Panc1 (cell line): ENCODE measurements at regions not wholly inside any gene's neighbourhood (a gene's known extent, or its start where the extent isn't known, plus 50 kb on each side); places are given as distances from the start of the nearest gene placed in this dataset.

Experiments used
- ATAC-seq: fragments of 200-7000 bp; cut with Tn5 transposase; 2 replicates; pipeline ENCODE4 v1.9.1; 2020; ENCODE audit warnings: mild to moderate bottlenecking, moderate library complexity
- BruUV-seq: library from RNA; stranded (reverse); fragments of 400-500 nt; replicated peaks from 2 replicates; lab custom pipeline; 2021; lab: Mats Ljungman, UMichigan
- CTCF ChIA-PET: fragments of 300-600 bp; sonication (Branson Sonifier 250); formaldehyde crosslinking; loops from one replicate; lab custom pipeline; 2022; ENCODE audit warnings: antibody characterized with exemption; lab: Charles Lee
- POLR2A ChIA-PET: fragments of 300-600 bp; sonication (Branson Sonifier 250); formaldehyde crosslinking; loops from one replicate; lab custom pipeline; 2022; ENCODE audit warnings: antibody characterized with exemption; lab: Charles Lee
- DNase-seq: peaks from one replicate; pipeline ENCODE4 v3.0.0-alpha.2; 2010; ENCODE audit warnings: low read depth, low spot score
- H3K27ac ChIP-seq: 2 replicates; pipeline ENCODE4 v1.5.1; 2011; ENCODE audit warnings: mild to moderate bottlenecking, low read length, inconsistent platforms
- H3K27me3 ChIP-seq: fragments of 200-500 bp; sonication (Bioruptor generic); 2 replicates; pipeline ENCODE4 v1.6.0; 2014; ENCODE audit warnings: low read length, inconsistent platforms; ENCODE audit not compliant: control insufficient read depth, insufficient read depth
- H3K36me3 ChIP-seq: fragments of 200-500 bp; sonication (Bioruptor generic); 2 replicates; pipeline ENCODE4 v1.5.1; 2014; ENCODE audit warnings: inconsistent platforms, mild to moderate bottlenecking, low read length, moderate library complexity; ENCODE audit not compliant: control insufficient read depth, insufficient read depth
- H3K4me1 ChIP-seq: 2 replicates; pipeline ENCODE4 v1.5.1; 2011; ENCODE audit warnings: inconsistent platforms, mild to moderate bottlenecking, low read length, moderate library complexity; ENCODE audit not compliant: control insufficient read depth, insufficient read depth
- H3K4me3 ChIP-seq, 2 experiments: 2 replicates each; pipeline ENCODE4 v1.5.1; 2011 to 2012; ENCODE audit warnings: low read depth in 2 of 2, low read length in 2 of 2, mild to moderate bottlenecking in 2 of 2, inconsistent platforms in 1 of 2, moderate library complexity in 1 of 2
- H3K9me3 ChIP-seq: fragments of 200-500 bp; sonication (Bioruptor generic); 2 replicates; pipeline ENCODE4 v1.5.1; 2014; ENCODE audit warnings: low read depth, mild to moderate bottlenecking, inconsistent platforms, low read length, moderate library complexity; ENCODE audit not compliant: control insufficient read depth, insufficient read depth
- CTCF ChIP-seq: fragments of 450-650 bp; IDR thresholded peaks from 2 replicates; pipeline ENCODE4 v1.5.1; 2017; ENCODE audit warnings: mild to moderate bottlenecking
- POLR2AphosphoS5 ChIP-seq: IDR thresholded peaks from 2 replicates; pipeline ENCODE4 v1.6.1; 2012; ENCODE audit warnings: mild to moderate bottlenecking, low read depth, low read length, moderate library complexity
- SIN3A ChIP-seq: IDR thresholded peaks from 2 replicates; pipeline ENCODE4 v1.6.1; 2012; ENCODE audit warnings: low read depth, mild to moderate bottlenecking, low read length, moderate library complexity, borderline replicate concordance; ENCODE audit not compliant: insufficient read depth
- TCF7L2 ChIP-seq: IDR thresholded peaks from 2 replicates; pipeline ENCODE4 v1.6.1; 2011; ENCODE audit warnings: mild to moderate bottlenecking, low read depth, low read length, inconsistent platforms
- in situ Hi-C: cut with HindIII; loops from 2 replicates; pipeline ENCODE4 v1.10.0; 2016; ENCODE audit warnings: low sequenced_read_pairs, low pct_unique_long_range_greater_than_20kb
- intact Hi-C: fragments of 100-400 bp; cut with micrococcal nuclease; formaldehyde crosslinking; loops from one replicate; pipeline ENCODE4 v1.10.0; 2022; ENCODE audit not compliant: unreplicated experiment
- TF ChIP-seq, protein P1 (sequence below), 2 experiments: IDR thresholded peaks; 2 replicates each; pipeline ENCODE4 v1.6.1; 2011 to 2012; ENCODE audit warnings: low read depth in 2 of 2, control low read depth in 1 of 2, low read length in 1 of 2, mild to moderate bottlenecking in 1 of 2, moderate library complexity in 1 of 2; ENCODE audit not compliant: insufficient read depth in 1 of 2

GRCh38 chr12:84085046-84085445 is 827.6 kb downstream of the SLC6A15 start:
- in situ Hi-C loops (no loop called here), intact Hi-C loops (no loop called here)
- POLR2A ChIA-PET, result no interaction called here
- H3K36me3 ChIP-seq, result no peaks in the 10 kb centered on the region
- ATAC-seq (no peak), DNase-seq (no peak)
- no peaks in the 10 kb centered on the region for H3K4me1 ChIP-seq
- no peak overlapping the region for H3K27ac ChIP-seq
- TF ChIP-seq TCF7L2, result no peak
- TF ChIP-seq, protein P1, sequence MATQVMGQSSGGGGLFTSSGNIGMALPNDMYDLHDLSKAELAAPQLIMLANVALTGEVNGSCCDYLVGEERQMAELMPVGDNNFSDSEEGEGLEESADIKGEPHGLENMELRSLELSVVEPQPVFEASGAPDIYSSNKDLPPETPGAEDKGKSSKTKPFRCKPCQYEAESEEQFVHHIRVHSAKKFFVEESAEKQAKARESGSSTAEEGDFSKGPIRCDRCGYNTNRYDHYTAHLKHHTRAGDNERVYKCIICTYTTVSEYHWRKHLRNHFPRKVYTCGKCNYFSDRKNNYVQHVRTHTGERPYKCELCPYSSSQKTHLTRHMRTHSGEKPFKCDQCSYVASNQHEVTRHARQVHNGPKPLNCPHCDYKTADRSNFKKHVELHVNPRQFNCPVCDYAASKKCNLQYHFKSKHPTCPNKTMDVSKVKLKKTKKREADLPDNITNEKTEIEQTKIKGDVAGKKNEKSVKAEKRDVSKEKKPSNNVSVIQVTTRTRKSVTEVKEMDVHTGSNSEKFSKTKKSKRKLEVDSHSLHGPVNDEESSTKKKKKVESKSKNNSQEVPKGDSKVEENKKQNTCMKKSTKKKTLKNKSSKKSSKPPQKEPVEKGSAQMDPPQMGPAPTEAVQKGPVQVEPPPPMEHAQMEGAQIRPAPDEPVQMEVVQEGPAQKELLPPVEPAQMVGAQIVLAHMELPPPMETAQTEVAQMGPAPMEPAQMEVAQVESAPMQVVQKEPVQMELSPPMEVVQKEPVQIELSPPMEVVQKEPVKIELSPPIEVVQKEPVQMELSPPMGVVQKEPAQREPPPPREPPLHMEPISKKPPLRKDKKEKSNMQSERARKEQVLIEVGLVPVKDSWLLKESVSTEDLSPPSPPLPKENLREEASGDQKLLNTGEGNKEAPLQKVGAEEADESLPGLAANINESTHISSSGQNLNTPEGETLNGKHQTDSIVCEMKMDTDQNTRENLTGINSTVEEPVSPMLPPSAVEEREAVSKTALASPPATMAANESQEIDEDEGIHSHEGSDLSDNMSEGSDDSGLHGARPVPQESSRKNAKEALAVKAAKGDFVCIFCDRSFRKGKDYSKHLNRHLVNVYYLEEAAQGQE (IDR thresholded peaks at IDR 0.05; ENCODE audit: insufficient read depth in 1 of 2, low read depth in 2 of 2, low read length in 1 of 2), result no peak
- TF ChIP-seq SIN3A, result no peak
- TF ChIP-seq CTCF, result no peak
- TF ChIP-seq POLR2AphosphoS5, result no peak
- H3K9me3 ChIP-seq, result no peaks in the 10 kb centered on the region
- CTCF ChIA-PET, result no interaction called here
- H3K4me3 ChIP-seq, result no peak overlapping the region
- H3K27me3 ChIP-seq, result no peaks in the 10 kb centered on the region
- no TSS peak for BruUV-seq

DNA sequence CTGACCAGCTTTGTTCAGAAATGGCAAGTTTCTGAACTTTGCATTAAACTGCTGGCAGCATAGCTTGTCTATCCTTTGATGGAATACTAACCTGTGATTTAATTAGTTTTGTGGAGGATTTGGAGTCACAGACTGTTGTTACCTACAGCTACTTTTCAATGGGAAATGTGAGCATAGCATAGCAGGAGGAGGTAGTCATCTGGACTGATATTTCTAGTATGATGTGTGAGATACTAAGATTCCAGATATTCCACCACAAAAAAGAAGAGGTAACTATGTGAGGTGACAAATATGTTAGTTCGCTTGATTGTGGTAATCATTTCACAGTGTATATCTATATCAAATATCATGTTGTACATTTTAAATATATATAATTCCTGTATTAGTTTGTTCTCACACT is 833.0 kb downstream of the SLC6A15 start:
- Histone ChIP-seq H3K27me3 (no peaks in the 10 kb centered on the region), H3K4me1 (no peaks in the 10 kb centered on the region), H3K27ac (no peak overlapping the region), H3K36me3 (no peaks in the 10 kb centered on the region), H3K9me3 (no peaks in the 10 kb centered on the region), H3K4me3 (no peak overlapping the region)
- DNase-seq (no peak), ATAC-seq (no peak)
- ChIA-PET CTCF (no interaction called here), POLR2A (no interaction called here)
- BruUV-seq, result no TSS peak
- intact Hi-C loops (no loop called here), in situ Hi-C loops (no loop called here)
- TF ChIP-seq POLR2AphosphoS5 (no peak), CTCF (no peak), SIN3A (no peak), TCF7L2 (no peak)
- TF ChIP-seq, protein P1 (IDR thresholded peaks at IDR 0.05; ENCODE audit: insufficient read depth in 1 of 2, low read depth in 2 of 2, low read length in 1 of 2), result no peak
